ENCODE measurements at regions not wholly inside any gene's neighbourhood (a gene's known extent, or its start where the extent isn't known, plus 50 kb on each side); places are given as distances from the start of the nearest gene placed in this dataset.

- Histone ChIP-seq H3K4me1 (no peaks in the 10 kb centered on the region), H3K9me3 (no peaks in the 10 kb centered on the region), H3K4me3 (no peak overlapping the region), H3K27me3 (no peaks in the 10 kb centered on the region), H3K27ac (no peak overlapping the region), H3K36me3 (no peaks in the 10 kb centered on the region)
- TF ChIP-seq CTCF (IDR thresholded peaks at IDR 0.05) (no peak), POLR2AphosphoS5 (IDR thresholded peaks at IDR 0.05; ENCODE audit: insufficient read depth in 1 of 2, low read depth in 1 of 2) (no peak), POLR2A (IDR thresholded peaks at IDR 0.05) (no peak)
- intact Hi-C loops (cut with DNase I), result no loop called here
- DNase-seq (ENCODE audit: extremely low spot score in 2 of 2), result no peak
Observed at GRCh38 chr20:21947406-21947805, 241.9 kb downstream of the PAX1 start.

- Histone ChIP-seq H3K4me1 (no peaks in the 10 kb centered on the region), H3K27ac (no peak overlapping the region), H3K4me3 (no peak overlapping the region), H3K9me3 (no peaks in the 10 kb centered on the region), H3K36me3 (no peaks in the 10 kb centered on the region), H3K27me3 (no peaks in the 10 kb centered on the region)
- intact Hi-C loops (cut with DNase I), result no loop called here
- no peak for TF ChIP-seq POLR2A (IDR thresholded peaks at IDR 0.05)
- no peak for TF ChIP-seq CTCF (IDR thresholded peaks at IDR 0.05)
- TF ChIP-seq POLR2AphosphoS5 (IDR thresholded peaks at IDR 0.05; ENCODE audit: insufficient read depth in 1 of 2, low read depth in 1 of 2), result no peak
- DNase-seq (ENCODE audit: extremely low spot score in 2 of 2), result no peak
Observed at GRCh38 chr20:21944227-21944626, 238.8 kb downstream of the PAX1 start.

- no peak for DNase-seq (ENCODE audit: extremely low spot score in 2 of 2)
- Histone ChIP-seq H3K27ac (no peak overlapping the region), H3K36me3 (no peaks in the 10 kb centered on the region), H3K4me3 (no peak overlapping the region), H3K9me3 (no peaks in the 10 kb centered on the region), H3K4me1 (no peaks in the 10 kb centered on the region), H3K27me3 (no peaks in the 10 kb centered on the region)
- TF ChIP-seq POLR2A (IDR thresholded peaks at IDR 0.05), result no peak
- TF ChIP-seq POLR2AphosphoS5 (IDR thresholded peaks at IDR 0.05; ENCODE audit: insufficient read depth in 1 of 2, low read depth in 1 of 2), result no peak
- no peak for TF ChIP-seq CTCF (IDR thresholded peaks at IDR 0.05)
- intact Hi-C loops (cut with DNase I), result no loop called here
Observed at GRCh38 chr20:21941941-21942805, 236.7 kb downstream of the PAX1 start.

GRCh38 chr20:21936720-21937380 lies 231.4 kb downstream of the PAX1 start:
- TF ChIP-seq CTCF (IDR thresholded peaks at IDR 0.05) (no peak), POLR2AphosphoS5 (IDR thresholded peaks at IDR 0.05; ENCODE audit: insufficient read depth in 1 of 2, low read depth in 1 of 2) (no peak), POLR2A (IDR thresholded peaks at IDR 0.05) (no peak)
- DNase-seq (ENCODE audit: extremely low spot score in 2 of 2), result no peak
- intact Hi-C loops (cut with DNase I), result no loop called here

GRCh38 chr20:21936261-21936660 lies 230.8 kb downstream of the PAX1 start:
- no peak overlapping the region for H3K4me3 ChIP-seq
- TF ChIP-seq POLR2A (IDR thresholded peaks at IDR 0.05) (no peak), POLR2AphosphoS5 (IDR thresholded peaks at IDR 0.05; ENCODE audit: insufficient read depth in 1 of 2, low read depth in 1 of 2) (no peak), CTCF (IDR thresholded peaks at IDR 0.05) (no peak)
- no peak for DNase-seq (ENCODE audit: extremely low spot score in 2 of 2)
- no peaks in the 10 kb centered on the region for H3K4me1 ChIP-seq
- H3K27me3 ChIP-seq, result no peaks in the 10 kb centered on the region
- intact Hi-C loops (cut with DNase I), result no loop called here
- no peaks in the 10 kb centered on the region for H3K9me3 ChIP-seq
- no peaks in the 10 kb centered on the region for H3K36me3 ChIP-seq
- no peak overlapping the region for H3K27ac ChIP-seq

More at GRCh38 chr20:21936720-21937380, 231.4 kb downstream of the PAX1 start:
- Histone ChIP-seq H3K36me3 (no peaks in the 10 kb centered on the region), H3K27me3 (no peaks in the 10 kb centered on the region), H3K27ac (no peak overlapping the region), H3K4me1 (no peaks in the 10 kb centered on the region), H3K4me3 (no peak overlapping the region), H3K9me3 (no peaks in the 10 kb centered on the region)

Measured in vagina (tissue), 2 donors.